ENCODE measurements at regions not wholly inside any gene's neighbourhood (a gene's known extent, or its start where the extent isn't known, plus 50 kb on each side); places are given as distances from the start of the nearest gene placed in this dataset.

GRCh38 chrX:75582511-75582910, 59.7 kb upstream of the ZDHHC15 start:
- no peaks in the 10 kb centered on the region for H3K79me2 ChIP-seq (ENCODE audit: insufficient read depth, low read length)
- H3K4me2 ChIP-seq (ENCODE audit: low read length) = no peak overlapping the region
- H3K9ac ChIP-seq (ENCODE audit: low read length) = no peak overlapping the region
- no peaks in the 10 kb centered on the region for H3K9me2 ChIP-seq (ENCODE audit: insufficient read depth)
- H4K20me1 ChIP-seq (ENCODE audit: insufficient read depth) = no peaks in the 10 kb centered on the region
- no peak overlapping the region for H3K4me3 ChIP-seq (replicated peaks in 1 of 2; ENCODE audit: low read depth in 1 of 2, low read length in 2 of 2)
- ChIA-PET POLR2A (no interaction called here), RAD21 (ENCODE audit: low non-redundant PET in 1 of 2, low total read pairs in 2 of 2, uncharacterized antibody in 2 of 2, unreplicated experiment in 2 of 2) (no interaction called here), CTCF (no interaction called here)
- intact Hi-C loops (cut with micrococcal nuclease) = no loop called here
- no peak for DNase-seq (ENCODE audit: low read depth, low spot score)
- H3K27ac ChIP-seq (ENCODE audit: low read depth, low read length) = no peak overlapping the region
- H3K27me3 ChIP-seq (ENCODE audit: insufficient read depth, low read length) = no peaks in the 10 kb centered on the region
- H2AFZ ChIP-seq (ENCODE audit: low read depth, low read length, poor library complexity, severe bottlenecking) = no peak overlapping the region
- ATAC-seq = no peak
- no TSS peak for BruUV-seq (replicated peaks)
- no peak for TF ChIP-seq SIN3A (IDR thresholded peaks at IDR 0.05; ENCODE audit: low read depth)
- no peak for TF ChIP-seq EZH2 (IDR thresholded peaks at IDR 0.05)
- TF ChIP-seq ELF1 (IDR thresholded peaks at IDR 0.05; ENCODE audit: borderline replicate concordance, low read depth) = no peak
- TF ChIP-seq MAX (IDR thresholded peaks at IDR 0.05) = no peak
- TF ChIP-seq RAD21 (IDR thresholded peaks at IDR 0.05; ENCODE audit: low read depth) = no peak
- no peak for TF ChIP-seq TCF7L2 (IDR thresholded peaks at IDR 0.05; ENCODE audit: borderline replicate concordance, extremely low read depth, insufficient read depth, insufficient read length)
- TF ChIP-seq ATF3 (IDR thresholded peaks at IDR 0.05) = no peak
- TF ChIP-seq EZH2phosphoT487 (IDR thresholded peaks at IDR 0.05; ENCODE audit: borderline replicate concordance) = no peak
- no peak for TF ChIP-seq ZFX (IDR thresholded peaks at IDR 0.05)
- TF ChIP-seq ZNF274 (IDR thresholded peaks at IDR 0.05; ENCODE audit: low read depth, low read length) = no peak
- H3K36me3 ChIP-seq (ENCODE audit: control insufficient read depth in 1 of 2, insufficient read depth in 2 of 2, low read length in 2 of 2) = no peaks in the 10 kb centered on the region
- no peaks in the 10 kb centered on the region for H3K4me1 ChIP-seq (ENCODE audit: control insufficient read depth in 1 of 2, insufficient read depth in 2 of 2, low read length in 2 of 2)
- no peaks in the 10 kb centered on the region for H3K9me3 ChIP-seq (ENCODE audit: control insufficient read depth in 1 of 2, insufficient read depth in 1 of 2, low read depth in 1 of 2, low read length in 2 of 2)

Measured in HCT116 (cell line).